PC-3 (cell line): ENCODE measurements at regions not wholly inside any gene's neighbourhood (a gene's known extent, or its start where the extent isn't known, plus 50 kb on each side); places are given as distances from the start of the nearest gene placed in this dataset.
"Not testable (repeated sequence)": the region's sequence is repeated elsewhere in the genome, so short reads cannot be mapped to it uniquely, and the experiment has no call there.

Experiments
- ATAC-seq: fragments of 200-7000 bp; cut with Tn5 transposase; 2 replicates; pipeline ENCODE4 v1.9.1; 2020; ENCODE audit warnings: mild to moderate bottlenecking, moderate library complexity
- BruUV-seq: library from RNA; stranded (reverse); fragments of 400-500 nt; replicated peaks from 2 replicates; lab custom pipeline; 2021; lab: Mats Ljungman, UMichigan
- CTCF ChIA-PET: fragments of 300-600 bp; sonication (Branson Sonifier 250); formaldehyde crosslinking; loops from one replicate; lab custom pipeline; 2022; ENCODE audit warnings: antibody characterized with exemption; lab: Charles Lee
- POLR2A ChIA-PET: fragments of 300-600 bp; sonication (Branson Sonifier 250); formaldehyde crosslinking; loops from one replicate; lab custom pipeline; 2022; ENCODE audit warnings: antibody characterized with exemption; ENCODE audit not compliant: unreplicated experiment; lab: Charles Lee
- DNase-seq: peaks from one replicate; pipeline ENCODE4 v3.0.0-alpha.2; 2015
- H2AFZ ChIP-seq: fragments of 300-600 bp; sonication (generic); 2 replicates; pipeline ENCODE4 v1.6.0; 2016; ENCODE audit warnings: antibody characterized with exemption, low read length
- H3F3A ChIP-seq: fragments of 300-600 bp; sonication (generic); one replicate; pipeline ENCODE4 v1.6.0; 2017; ENCODE audit warnings: antibody characterized with exemption, low read length, control low read depth, mild to moderate bottlenecking; ENCODE audit not compliant: unreplicated experiment
- H3K27ac ChIP-seq: fragments of 300-600 bp; sonication (generic); 2 replicates; pipeline ENCODE4 v1.5.1; 2016; ENCODE audit warnings: mild to moderate bottlenecking, low read length
- H3K27me3 ChIP-seq: fragments of 300-600 bp; sonication (generic); 2 replicates; pipeline ENCODE4 v1.6.1; 2016; ENCODE audit warnings: low read length, mixed read lengths
- H3K36me3 ChIP-seq: fragments of 300-600 bp; sonication (generic); 2 replicates; pipeline ENCODE4 v1.6.1; 2016; ENCODE audit warnings: low read depth, mixed run types, low read length, mixed read lengths
- H3K4me1 ChIP-seq: fragments of 300-600 bp; sonication (generic); 2 replicates; pipeline ENCODE4 v1.5.1; 2016; ENCODE audit warnings: low read length; ENCODE audit not compliant: insufficient read depth
- H3K4me2 ChIP-seq: fragments of 300-600 bp; sonication (generic); 2 replicates; pipeline ENCODE4 v1.6.0; 2016; ENCODE audit warnings: low read length
- H3K4me3 ChIP-seq: fragments of 300-600 bp; sonication (generic); 2 replicates; pipeline ENCODE4 v1.5.1; 2016; ENCODE audit warnings: mild to moderate bottlenecking, low read length, mixed read lengths
- H3K79me2 ChIP-seq: fragments of 300-600 bp; sonication (generic); 2 replicates; pipeline ENCODE4 v1.6.1; 2017; ENCODE audit warnings: low read length, mixed read lengths
- H3K9ac ChIP-seq: fragments of 300-600 bp; sonication (generic); 2 replicates; pipeline ENCODE4 v1.6.0; 2016; ENCODE audit warnings: mild to moderate bottlenecking, low read length
- H3K9me2 ChIP-seq: fragments of 300-600 bp; sonication (generic); replicated peaks from 2 replicates; pipeline ENCODE4 v1.6.1; 2016; ENCODE audit warnings: mixed run types, low read length, mixed read lengths
- H3K9me3 ChIP-seq: fragments of 300-600 bp; sonication (generic); 2 replicates; pipeline ENCODE4 v1.6.1; 2016; ENCODE audit warnings: low read length, mixed read lengths
- H4K20me1 ChIP-seq: fragments of 300-600 bp; sonication (generic); 2 replicates; pipeline ENCODE4 v1.6.1; 2016; ENCODE audit warnings: low read length, mixed read lengths
- EZH2 ChIP-seq: fragments of 300-600 bp; sonication (generic); IDR thresholded peaks from one replicate; pipeline ENCODE4 v1.6.1; 2017; ENCODE audit warnings: antibody characterized with exemption, mild to moderate bottlenecking, low read length; ENCODE audit not compliant: unreplicated experiment
- EZH2phosphoT487 ChIP-seq: fragments of 300-600 bp; sonication (generic); IDR thresholded peaks from 2 replicates; pipeline ENCODE4 v1.6.1; 2018; ENCODE audit warnings: mild to moderate bottlenecking, antibody characterized with exemption, low read length, borderline replicate concordance
- intact Hi-C: fragments of 100-400 bp; cut with micrococcal nuclease; formaldehyde crosslinking; loops from 2 replicates; pipeline ENCODE4 v1.9.0; 2023
- TF ChIP-seq, protein P1 (sequence below): fragments of 300-600 bp; sonication (generic); conservative IDR thresholded peaks from 2 replicates; pipeline ENCODE4 v1.5.1; 2017; ENCODE audit warnings: antibody characterized with exemption, low read depth, mild to moderate bottlenecking, low read length

DNA sequence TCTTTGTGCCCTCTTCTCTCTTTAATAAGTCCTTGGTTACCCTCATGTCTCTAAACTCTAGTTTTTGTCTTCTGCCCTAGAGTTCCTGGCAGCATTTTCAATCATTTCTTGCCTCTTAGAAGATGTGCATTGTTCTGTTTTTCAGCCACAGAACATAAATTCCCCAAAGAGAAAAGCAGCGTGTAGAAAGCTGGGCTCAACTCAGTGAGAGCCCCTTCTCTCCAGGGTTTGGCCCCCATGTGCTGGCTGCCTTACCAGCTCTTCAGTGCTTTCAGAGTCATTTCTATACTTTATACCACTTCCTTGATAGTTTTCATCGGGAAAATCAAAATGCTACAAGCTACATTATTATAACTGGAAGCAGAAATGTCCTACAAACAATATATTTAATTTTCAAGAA is 369.1 kb upstream of the GRM7 start:
- H2AFZ ChIP-seq = no peak overlapping the region
- CTCF ChIA-PET = no interaction called here

DNA sequence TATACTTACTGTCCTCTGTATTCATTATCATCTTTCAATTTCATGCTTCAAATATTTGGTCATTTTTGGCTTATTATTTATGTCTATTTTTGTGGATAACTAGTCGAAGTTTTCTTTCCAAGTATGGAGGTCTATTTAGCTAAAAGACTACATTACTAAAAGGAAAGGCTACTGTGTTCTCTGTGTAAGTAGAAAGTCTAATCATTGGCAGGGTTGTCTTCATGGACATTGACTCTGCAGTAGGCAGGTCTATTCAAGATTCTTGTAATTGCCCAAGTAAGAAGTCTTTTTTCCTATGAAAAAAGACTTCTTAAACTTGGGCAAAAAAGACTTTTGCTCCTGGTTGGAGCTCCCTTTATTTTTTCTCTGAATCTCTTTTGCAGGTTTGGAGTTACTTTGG is 368.6 kb upstream of the GRM7 start:
- no peak overlapping the region for H3K4me2 ChIP-seq
- H3K36me3 ChIP-seq = no peaks in the 10 kb centered on the region
- no TSS peak for BruUV-seq
- TF ChIP-seq EZH2 (no peak), EZH2phosphoT487 (no peak)
- TF ChIP-seq, protein P1, sequence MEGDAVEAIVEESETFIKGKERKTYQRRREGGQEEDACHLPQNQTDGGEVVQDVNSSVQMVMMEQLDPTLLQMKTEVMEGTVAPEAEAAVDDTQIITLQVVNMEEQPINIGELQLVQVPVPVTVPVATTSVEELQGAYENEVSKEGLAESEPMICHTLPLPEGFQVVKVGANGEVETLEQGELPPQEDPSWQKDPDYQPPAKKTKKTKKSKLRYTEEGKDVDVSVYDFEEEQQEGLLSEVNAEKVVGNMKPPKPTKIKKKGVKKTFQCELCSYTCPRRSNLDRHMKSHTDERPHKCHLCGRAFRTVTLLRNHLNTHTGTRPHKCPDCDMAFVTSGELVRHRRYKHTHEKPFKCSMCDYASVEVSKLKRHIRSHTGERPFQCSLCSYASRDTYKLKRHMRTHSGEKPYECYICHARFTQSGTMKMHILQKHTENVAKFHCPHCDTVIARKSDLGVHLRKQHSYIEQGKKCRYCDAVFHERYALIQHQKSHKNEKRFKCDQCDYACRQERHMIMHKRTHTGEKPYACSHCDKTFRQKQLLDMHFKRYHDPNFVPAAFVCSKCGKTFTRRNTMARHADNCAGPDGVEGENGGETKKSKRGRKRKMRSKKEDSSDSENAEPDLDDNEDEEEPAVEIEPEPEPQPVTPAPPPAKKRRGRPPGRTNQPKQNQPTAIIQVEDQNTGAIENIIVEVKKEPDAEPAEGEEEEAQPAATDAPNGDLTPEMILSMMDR = no peak
- H3K9me3 ChIP-seq = peaks cover 8% of the 10 kb centered on the region; the same call in 1 of the 2 replicates
- no peak overlapping the region for H3K9ac ChIP-seq
- no peaks in the 10 kb centered on the region for H3K27me3 ChIP-seq
- ChIA-PET POLR2A (no interaction called here), CTCF (no interaction called here)
- no peak overlapping the region for H3K27ac ChIP-seq
- no peaks in the 10 kb centered on the region for H3K79me2 ChIP-seq
- H3K4me1 ChIP-seq = no peaks in the 10 kb centered on the region
- H3K9me2 ChIP-seq = no peaks in the 10 kb centered on the region
- ATAC-seq = no peak
- no peak for DNase-seq
- H3F3A ChIP-seq = no peaks in the 10 kb centered on the region
- H2AFZ ChIP-seq = no peak overlapping the region
- H3K4me3 ChIP-seq = no peak overlapping the region
- no peaks in the 10 kb centered on the region for H4K20me1 ChIP-seq
- intact Hi-C loops = no loop called here

More for the DNA sequence above, 369.1 kb upstream of the GRM7 start:
- no TSS peak for BruUV-seq
- Histone ChIP-seq H3F3A (no peaks in the 10 kb centered on the region), H3K4me3 (no peak overlapping the region), H3K27me3 (no peaks in the 10 kb centered on the region), H3K9me2 (no peaks in the 10 kb centered on the region), H3K4me2 (no peak overlapping the region), H3K9me3 (peaks cover 8% of the 10 kb centered on the region; the same call in 1 of the 2 replicates), H3K27ac (no peak overlapping the region), H3K36me3 (no peaks in the 10 kb centered on the region), H3K79me2 (no peaks in the 10 kb centered on the region), H3K9ac (no peak overlapping the region), H4K20me1 (no peaks in the 10 kb centered on the region), H3K4me1 (no peaks in the 10 kb centered on the region)
- TF ChIP-seq EZH2phosphoT487 = no peak
- TF ChIP-seq, protein P1 = no peak
- no peak for TF ChIP-seq EZH2
- intact Hi-C loops = no loop called here
- DNase-seq (no peak), ATAC-seq (no peak)
- POLR2A ChIA-PET = no interaction called here

DNA sequence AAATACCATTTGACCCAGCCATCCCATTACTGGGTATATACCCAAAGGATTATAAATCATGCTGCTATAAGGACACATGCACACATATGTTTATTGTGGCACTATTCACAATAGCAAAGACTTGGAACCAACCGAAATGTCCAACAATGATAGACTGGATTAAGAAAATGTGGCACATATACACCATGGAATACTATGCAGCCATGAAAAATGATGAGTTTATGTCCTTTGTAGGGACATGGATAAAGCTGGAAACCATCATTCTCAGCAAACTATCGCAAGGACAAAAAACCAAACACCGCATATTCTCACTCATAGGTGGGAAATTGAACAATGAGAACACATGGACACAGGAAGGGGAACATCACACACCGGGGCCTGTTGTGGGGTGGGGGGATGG is 362.0 kb upstream of the GRM7 start:
- H3K27ac ChIP-seq, H3K4me3 ChIP-seq, H3F3A ChIP-seq, H2AFZ ChIP-seq, H4K20me1 ChIP-seq, H3K9me3 ChIP-seq, H3K36me3 ChIP-seq, POLR2A ChIA-PET, H3K27me3 ChIP-seq, H3K9ac ChIP-seq, CTCF ChIA-PET, DNase-seq, H3K79me2 ChIP-seq, intact Hi-C loops, BruUV-seq, H3K4me1 ChIP-seq, ATAC-seq, H3K9me2 ChIP-seq, H3K4me2 ChIP-seq: not testable (repeated sequence)
